HG03103 (cell line): ENCODE measurements at regions not wholly inside any gene's neighbourhood (a gene's known extent, or its start where the extent isn't known, plus 50 kb on each side); places are given as distances from the start of the nearest gene placed in this dataset.
"Not testable (repeated sequence)": the region's sequence is repeated elsewhere in the genome, so short reads cannot be mapped to it uniquely, and the experiment has no call there.

Experiments used
- ATAC-seq: cut with Tn5 transposase; IDR thresholded peaks from one replicate; pipeline ENCODE4 v1.9.1; 2021; ENCODE audit warnings: low read depth; ENCODE audit not compliant: unreplicated experiment

DNA sequence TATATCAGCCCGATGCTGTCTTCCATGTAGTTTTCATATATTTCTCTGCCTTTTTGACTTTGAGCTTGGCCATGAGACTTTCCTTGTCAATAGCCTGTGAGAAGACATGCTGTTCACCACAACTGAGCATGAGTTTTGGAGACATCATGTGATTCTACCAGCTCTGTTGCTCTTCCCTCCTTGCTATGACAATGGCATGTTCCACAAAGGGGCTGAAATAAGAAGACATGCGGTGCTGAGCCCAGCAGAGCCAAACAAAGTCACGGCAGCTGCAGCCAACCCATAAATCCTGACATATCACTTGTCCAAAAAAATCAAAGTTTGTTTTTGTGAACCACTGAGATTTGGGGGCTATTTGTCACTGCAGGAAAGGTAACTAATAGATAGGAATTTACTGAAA lies 343.4 kb upstream of the KITLG start:
- no peak for ATAC-seq

DNA sequence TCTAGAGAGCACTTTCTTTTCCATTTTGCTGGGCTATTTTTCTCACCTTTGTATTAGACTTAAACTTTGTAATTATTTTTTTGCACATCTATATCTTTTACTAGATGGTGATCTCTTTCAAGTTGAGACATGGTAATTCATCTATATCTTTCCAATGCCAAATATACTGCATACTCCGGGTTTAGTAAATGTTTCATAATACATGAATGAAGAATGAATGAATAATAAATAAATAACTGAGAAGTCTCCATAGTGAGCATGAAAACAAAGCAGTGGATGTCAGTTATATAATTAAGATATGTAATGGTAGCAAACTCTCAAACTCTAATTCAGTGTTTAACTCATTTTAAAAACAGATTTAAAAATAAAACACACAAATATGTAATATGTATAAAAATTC lies 342.5 kb upstream of the KITLG start:
- no peak for ATAC-seq

DNA sequence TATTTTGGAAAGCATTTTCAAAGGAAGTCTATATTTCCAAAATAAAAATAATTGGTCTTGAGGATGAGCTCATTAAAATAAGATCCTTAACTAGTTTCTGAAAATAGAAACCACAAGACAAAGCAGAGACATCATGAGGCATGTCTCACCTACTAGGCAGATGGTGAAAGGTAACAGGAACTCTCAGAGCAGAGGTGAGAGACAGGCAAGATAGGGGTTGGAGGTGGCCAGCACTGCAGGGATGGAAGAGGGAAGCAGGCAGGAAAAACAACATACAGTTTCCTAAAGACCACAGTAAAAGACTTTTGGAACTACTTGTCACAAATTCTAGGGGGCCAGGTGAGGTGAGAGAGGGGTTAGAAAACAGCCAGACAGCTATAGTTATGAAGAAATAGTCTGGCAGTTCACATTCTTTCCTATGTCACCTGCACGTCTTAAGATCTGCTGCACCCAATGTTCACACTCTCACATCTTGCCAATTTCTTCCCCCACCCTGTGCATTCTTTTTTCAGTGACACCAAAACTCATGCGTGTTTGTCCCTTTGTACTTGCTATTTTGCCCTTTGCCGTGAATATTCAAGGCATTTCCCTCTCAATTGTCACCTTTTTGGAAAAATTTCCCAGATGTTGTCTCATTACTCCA lies 341.7 kb upstream of the KITLG start:
- no peak for ATAC-seq

DNA sequence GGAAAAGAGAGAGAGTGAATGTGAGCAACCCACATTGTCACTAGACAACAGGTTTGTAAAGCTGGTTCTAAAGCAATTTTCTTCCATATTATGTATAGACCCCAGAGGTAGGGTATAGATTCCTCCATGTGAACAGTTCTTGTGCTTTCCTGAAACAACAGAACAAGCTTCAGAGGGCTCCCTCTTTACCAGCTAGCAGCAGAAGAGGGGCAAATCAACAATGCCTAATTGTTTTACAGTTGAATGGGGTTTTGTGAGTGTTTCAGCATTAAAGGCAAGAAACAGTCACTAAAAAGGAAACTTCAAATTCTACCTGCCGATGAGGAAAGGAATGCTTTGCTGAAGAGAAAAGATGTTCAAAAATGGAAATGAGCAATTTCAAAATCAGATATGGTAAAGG lies 341.2 kb upstream of the KITLG start:
- no peak for ATAC-seq

DNA sequence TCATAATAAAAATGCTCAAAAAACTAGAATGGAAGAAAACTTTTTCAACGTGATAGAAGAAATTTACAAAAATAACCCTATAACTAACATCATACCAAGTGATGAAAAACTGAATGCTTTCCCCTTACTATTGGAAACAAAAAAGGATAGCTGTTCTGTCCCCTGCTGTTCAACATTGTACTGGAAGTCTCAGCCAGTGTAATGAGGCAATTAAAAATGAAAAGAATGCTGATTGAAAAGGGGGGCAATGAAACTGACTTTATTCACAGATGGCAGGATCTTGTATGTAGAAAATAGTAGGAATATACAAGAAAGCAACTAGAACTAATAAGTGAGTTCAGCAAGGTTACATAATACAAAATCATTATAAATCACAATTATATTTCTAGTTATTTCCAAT lies 337.9 kb upstream of the KITLG start:
- ATAC-seq = no peak

DNA sequence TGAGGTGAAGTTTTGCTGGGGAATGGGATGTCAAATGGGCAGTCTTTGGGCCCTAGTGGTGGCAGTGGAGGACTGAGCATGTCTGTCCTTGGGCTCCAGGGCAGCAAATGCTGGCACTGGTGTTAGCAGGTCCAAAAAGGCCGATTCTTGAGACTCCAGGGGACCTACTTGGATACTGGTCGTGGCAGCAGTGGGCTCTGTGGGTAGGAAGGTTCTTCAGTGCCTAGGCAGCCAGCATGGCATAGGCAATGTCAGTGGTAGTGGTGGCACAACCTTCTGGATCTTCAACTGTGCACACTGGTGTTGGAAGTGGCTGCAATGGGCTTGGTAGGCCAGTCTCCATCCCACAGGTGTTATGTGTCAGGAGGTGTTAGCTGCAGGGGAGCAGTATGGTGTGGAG lies 334.7 kb upstream of the KITLG start:
- ATAC-seq = no peak

DNA sequence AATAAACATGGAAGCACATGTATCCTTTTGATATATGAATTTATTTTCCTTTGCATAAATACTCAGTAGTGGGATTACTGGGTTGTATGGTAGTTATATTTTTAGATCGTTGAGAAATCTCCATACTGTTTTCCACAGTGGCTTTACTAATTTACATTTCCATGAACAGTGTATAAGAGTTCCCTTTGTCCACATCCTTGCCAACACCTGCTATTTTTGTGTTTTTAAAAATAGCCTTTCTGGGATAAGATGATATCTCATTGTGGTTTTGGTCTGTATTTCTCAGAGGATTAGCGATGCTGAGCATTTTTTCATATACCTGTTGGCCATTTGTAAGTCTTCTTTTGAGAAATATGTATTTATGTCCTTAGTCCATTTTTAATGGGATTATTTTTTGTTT lies 329.2 kb upstream of the KITLG start:
- ATAC-seq = no peak

DNA sequence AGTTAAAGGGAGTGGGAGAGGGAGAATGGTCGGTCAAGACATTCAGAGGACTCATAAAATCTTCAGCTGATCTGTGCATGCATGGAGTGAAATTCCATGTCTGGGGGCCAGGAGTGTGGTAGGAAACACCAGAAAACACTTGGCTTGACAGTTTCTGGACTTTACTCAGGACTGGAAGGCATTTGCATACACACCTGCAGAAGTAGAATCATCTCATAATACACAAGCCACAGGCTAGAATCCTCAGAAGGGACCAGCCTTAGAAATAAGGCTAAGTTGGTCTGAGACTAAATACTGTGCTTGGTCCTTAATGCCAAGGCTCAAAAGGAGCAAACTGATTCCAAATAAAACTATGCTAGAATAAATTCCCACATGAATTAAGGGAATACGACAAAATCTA lies 328.1 kb upstream of the KITLG start:
- no peak for ATAC-seq

DNA sequence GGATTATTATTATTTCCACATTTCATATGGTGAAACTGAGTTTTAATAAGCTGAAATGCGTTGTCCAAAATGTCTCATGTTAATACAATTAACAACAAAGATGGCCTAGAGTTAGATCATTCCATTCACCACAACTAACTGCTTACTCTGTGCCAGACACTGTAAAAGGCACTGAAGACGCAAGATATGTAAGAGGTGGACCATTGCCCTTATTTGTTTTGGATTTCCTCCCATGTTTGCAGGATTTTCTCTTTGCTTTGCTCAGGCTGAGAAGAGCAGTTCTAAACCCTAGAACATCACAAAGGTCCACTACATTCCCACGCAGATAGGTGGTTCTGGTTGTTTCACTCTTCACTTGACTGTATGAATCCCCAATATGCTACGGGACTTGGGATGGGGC lies 324.4 kb upstream of the KITLG start:
- no peak for ATAC-seq

DNA sequence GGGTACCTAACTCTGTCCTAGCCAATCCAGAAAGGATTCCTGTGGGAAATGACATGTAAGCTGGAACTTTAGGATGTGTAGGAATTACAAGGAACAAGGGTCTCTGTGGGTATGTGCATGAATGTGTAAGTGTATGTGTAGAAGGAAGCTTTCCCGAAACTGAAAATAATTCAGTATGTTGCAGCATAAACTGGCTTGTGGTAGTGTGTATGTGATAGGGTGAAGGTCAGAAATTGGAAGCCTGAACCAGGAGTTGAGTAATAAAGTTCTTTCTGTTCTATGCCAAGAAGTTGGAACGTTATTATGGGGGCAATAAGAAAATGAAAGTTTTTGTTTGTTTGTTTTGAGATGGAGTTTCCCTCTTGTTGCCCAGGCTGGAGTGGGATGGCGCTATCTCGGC lies 323.1 kb upstream of the KITLG start:
- no peak for ATAC-seq

DNA sequence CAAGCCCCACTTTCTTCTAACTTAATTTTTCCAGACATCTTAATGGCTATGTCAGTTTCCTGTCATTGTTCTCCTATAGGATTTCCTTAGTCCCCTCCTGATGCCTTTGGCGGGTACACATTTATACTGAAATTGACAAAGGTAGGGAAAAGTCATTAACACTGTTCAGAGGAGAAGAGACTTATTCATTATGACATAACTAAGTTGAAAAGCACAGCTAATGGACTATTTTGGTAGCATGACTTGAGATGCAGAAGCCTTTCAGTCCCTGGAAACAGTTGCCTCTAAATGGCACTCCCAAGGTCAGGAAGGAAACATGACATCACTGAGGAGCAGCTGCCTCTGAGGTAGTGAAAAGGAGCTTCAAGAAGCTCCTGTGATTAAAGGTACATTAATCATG lies 317.5 kb upstream of the KITLG start:
- ATAC-seq = no peak

DNA sequence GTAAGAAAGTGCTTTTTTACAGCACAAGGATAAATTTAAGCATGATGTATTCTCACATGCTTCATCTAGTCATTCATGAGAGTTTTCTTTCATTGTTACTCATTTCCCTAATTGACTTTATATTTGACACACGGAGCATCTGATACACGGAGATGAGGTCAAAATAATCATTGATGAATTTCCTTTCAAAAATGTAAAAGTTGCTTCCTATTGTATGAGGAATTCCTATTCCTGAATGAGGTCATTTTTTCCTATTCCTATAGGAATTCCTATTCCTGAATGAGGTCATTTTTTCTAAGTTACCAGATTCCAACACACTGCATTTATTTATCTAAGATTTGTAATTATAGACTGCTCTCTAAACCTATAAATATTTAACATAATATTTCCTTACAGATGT lies 316.7 kb upstream of the KITLG start:
- ATAC-seq = no peak

DNA sequence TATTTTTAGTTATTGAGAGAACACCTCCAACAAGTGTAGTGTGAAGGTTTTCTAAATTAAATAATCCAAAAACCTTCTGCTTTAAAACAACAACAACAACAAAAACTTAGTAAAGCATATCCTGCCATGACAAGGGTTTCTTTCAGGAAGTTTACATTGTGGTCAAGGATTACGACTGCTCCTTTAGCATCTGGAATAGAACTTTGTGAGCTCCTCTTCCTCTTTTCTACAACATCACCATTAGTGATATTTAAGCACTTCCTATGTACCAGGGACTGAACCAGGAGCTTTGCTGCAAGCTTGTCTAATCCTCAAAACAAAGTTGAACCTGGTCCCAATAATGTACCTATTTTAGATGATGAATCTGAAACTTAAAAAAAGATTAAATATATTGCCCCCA lies 315.4 kb upstream of the KITLG start:
- ATAC-seq = no peak

DNA sequence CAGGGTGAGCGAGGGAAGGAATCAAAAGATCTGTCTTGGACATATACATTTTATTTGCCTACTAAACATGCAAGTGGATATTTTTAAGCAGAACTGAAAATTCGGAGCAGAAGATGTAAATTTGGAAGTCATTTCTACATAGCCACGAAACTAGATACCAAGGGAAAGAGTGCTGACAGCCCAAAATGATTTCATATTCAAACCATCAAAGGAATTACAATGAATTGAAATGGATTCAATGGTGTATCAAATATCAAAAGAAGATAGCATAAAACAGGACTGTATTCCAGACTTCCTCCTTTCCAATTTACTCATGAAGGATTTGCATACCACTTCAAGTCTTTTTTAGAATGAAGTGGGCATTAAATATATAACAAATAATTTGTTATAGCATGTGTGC lies 313.5 kb upstream of the KITLG start:
- no peak for ATAC-seq

DNA sequence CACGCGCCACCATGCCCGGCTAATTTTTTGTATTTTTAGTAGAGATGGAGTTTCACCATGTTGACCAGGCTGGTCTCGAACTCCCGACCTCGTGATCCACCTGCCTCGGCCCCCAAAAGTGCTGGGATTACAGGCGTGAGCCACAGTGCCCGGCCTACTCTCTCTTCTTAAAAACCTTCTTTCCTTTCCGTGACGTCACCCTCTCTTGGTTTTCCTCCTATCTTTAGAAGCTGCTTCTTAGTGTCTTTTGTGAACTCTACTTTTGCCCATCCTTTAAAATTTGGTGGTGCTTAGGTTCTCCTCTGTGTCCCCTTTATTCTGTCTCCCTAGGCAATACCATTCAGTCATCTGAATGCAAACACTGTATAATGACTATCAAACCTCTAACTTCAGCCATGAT lies 311.2 kb upstream of the KITLG start:
- not testable (repeated sequence) for ATAC-seq

DNA sequence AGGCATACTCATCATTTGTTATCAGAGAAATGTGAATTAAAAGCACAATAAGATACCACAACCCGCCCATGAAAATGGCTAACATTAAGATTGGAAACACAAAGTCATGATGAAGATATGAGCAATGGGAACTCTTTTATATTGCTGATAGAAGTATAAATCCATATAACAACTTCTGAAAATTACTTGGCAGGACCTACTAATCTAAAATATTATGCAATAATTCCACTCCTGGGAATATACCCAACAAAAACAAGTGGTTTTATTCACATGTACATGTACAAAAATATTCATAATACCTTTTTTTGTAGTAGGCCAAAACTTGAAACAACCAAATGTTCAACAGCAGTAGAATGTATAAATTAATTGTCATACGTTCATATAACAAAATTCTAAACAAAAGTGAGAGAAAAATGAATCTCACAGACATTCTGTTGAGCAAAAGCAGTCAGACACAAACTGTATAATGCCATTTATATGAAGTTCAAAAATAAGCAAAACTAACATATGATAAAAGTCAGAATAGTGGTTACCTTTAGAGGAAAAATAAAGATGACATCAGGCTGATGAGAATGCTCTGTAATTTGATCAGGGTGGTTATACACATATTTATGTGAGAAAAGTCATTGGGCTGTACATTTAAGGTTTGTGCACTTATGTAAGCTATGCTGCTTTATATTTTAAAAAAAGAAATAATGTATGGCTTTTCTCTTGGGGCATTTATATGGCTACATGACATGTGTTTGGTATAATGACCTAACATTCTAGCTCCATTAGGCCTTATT lies 309.2 kb upstream of the KITLG start:
- no peak for ATAC-seq

DNA sequence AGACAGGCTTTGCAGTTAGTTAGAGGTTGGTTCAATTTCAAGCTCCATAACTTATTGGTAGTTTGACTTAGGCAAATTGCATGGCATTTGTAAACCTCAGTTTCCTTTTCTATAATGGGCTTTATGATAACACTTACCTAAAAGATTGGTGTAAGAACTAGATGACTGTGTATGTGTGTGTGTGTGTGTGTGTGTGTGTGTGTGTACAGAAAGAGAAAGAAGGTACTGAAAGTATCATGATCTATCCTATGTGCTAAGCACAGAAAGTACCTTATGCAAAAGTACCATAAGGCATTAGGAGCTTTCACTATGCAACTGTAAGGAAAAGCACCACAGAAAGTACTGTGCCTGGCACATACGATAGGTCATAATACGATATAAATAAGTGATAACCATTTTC lies 304.3 kb upstream of the KITLG start:
- ATAC-seq = peak; percentile 76

DNA sequence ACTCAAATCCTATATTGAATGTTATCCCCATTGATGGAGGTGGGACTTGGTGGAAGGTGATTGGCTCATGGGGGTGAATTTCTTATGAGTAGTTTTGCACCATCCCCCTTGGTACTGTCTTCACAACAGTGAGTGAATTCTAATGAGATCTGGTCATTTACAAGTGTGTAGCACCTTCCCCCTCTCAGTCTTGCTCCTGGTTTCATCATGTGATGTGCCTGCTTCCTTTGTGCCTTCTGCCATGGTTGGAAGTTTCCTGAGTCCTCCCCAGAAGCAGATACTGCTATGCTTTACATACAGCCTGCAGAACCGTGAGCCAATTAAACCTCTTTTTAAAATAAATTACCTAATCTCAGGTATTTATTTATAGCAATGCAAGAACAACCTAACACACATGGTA lies 302.4 kb upstream of the KITLG start:
- no peak for ATAC-seq

DNA sequence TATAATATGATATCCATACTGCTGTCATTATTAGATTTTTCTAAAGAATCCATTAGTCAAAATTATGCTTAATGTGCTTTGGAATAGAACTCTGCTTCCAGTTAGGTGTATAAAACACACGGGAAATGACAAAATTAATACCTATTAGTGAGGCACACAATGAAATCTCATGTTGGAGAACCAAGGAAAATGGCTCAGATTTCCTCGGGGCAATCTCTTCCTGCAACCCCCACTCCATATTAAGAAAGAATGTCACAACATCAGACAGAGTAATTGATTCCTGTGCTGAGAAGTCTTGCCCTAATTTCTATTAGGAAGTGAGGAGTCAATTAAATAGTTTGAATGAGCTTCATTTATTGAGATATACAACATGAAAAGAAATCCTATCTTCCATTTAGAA lies 299.8 kb upstream of the KITLG start:
- ATAC-seq = no peak

DNA sequence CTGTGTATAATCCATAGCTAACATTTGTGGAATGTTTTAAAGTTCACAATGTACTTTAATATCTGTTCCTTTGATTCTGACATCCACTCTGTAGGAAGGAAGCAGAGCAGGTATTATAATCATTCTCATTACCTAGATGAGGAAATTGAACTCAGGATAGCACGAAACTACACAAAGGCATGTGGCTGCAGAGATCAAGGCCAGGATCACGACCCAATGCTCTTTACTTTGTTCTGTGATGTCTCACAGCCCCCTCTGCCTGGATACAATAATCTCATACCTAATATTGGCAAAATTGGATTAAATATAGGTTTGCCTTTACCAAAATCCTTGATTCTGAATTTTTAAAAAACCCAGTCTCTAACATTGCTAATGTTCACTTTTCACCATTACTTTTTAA lies 298.0 kb upstream of the KITLG start:
- no peak for ATAC-seq

DNA sequence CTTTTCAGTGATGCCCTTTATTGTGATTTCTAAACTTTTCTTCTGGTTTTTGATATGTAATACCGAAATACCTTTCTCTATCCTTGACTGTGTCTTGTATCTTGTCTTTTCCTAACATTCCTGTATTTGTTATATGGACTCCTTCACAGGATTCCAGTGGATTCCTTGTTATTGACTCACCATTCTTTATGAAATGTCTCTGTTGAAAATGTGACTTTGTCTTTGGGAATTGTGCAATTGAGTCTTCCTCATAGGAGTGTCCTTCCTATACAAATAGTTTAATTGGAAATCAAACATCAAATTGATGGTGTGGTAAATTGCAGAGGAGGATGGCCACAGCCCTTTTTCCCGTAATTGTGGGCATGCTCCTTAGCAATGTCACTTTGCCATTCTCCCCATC lies 296.6 kb upstream of the KITLG start:
- ATAC-seq = no peak

DNA sequence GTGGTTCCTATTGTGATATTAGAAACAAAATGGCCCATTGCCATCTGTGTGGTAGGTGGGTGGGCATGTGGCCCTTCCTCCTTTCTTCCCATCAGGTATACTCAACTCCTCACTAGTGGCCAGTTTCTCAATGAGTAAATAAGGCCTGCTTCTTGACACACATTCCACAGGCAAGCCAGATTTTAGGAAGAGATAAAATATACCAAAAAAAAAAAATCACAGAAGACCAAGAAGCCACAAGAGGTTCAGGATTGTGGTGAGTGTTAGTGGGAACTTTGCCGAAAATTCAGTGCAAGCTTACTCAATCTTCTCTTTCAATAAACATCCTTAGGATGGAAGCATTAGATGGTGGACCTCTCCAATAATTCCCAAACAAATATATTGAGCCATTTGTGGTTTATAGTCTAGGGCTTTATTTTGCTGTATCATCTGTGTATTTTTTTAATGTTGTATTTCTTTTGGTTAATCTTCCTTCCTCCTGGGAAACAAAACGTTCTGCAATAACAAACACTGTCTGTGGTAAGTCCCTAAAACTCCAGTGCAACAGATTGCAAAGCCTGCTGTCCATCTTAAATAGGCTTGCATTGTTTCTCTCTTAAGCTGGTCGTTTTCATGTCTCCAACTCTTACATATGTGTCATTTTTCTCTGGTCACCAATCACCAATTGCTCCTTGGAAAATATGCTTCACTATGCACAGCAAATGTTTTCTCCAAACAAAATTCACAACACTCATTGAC lies 289.9 kb upstream of the KITLG start:
- no peak for ATAC-seq
